NCI-H1092 treated with DMSO at 0.1 percent for 48 hours (cell line): ENCODE measurements at regions not wholly inside any gene's neighbourhood (a gene's known extent, or its start where the extent isn't known, plus 50 kb on each side); places are given as distances from the start of the nearest gene placed in this dataset.
A peak's percentile ranks its signal among the peaks of the same experiment; 100 is the strongest.
"Not testable (repeated sequence)": the region's sequence is repeated elsewhere in the genome, so short reads cannot be mapped to it uniquely, and the experiment has no call there.

Experiments used
- DNase-seq: peaks from one replicate; lab custom pipeline; 2025; lab: John Stamatoyannopoulos, UW

GRCh38 chr12:58310809-58311622, 369.6 kb downstream of the ATP23 start:
- no peak for DNase-seq

- DNase-seq: no peak
Observed at GRCh38 chr12:58313091-58313855, 371.9 kb downstream of the ATP23 start.

GRCh38 chr12:58314610-58315009, 373.2 kb downstream of the ATP23 start:
- DNase-seq: no peak

GRCh38 chr12:58316926-58317325, 375.6 kb downstream of the ATP23 start:
- DNase-seq: no peak

GRCh38 chr12:58321414-58321813, 380.0 kb downstream of the ATP23 start:
- no peak for DNase-seq

GRCh38 chr12:58323676-58324075, 382.3 kb downstream of the ATP23 start:
- DNase-seq: no peak

- no peak for DNase-seq
Observed at GRCh38 chr12:58325561-58325960, 384.2 kb downstream of the ATP23 start.

GRCh38 chr12:58326534-58326933, 385.2 kb downstream of the ATP23 start:
- DNase-seq: no peak

- not testable (repeated sequence) for DNase-seq
Observed at GRCh38 chr12:58336581-58337242, 395.3 kb downstream of the ATP23 start.

- not testable (repeated sequence) for DNase-seq
Observed at GRCh38 chr12:58337539-58337938, 396.2 kb downstream of the ATP23 start.

GRCh38 chr12:58341791-58342190, 400.4 kb downstream of the ATP23 start:
- DNase-seq: peak; percentile 36

GRCh38 chr12:58342736-58343135, 401.4 kb downstream of the ATP23 start:
- DNase-seq: no peak

GRCh38 chr12:58346032-58346632, 404.8 kb downstream of the ATP23 start:
- peak; percentile 59 for DNase-seq

- no peak for DNase-seq
Observed at GRCh38 chr12:58347188-58347587, 405.8 kb downstream of the ATP23 start.

GRCh38 chr12:58347691-58348090, 406.3 kb downstream of the ATP23 start:
- DNase-seq: no peak

GRCh38 chr12:58349161-58349560, 407.8 kb downstream of the ATP23 start:
- no peak for DNase-seq

- DNase-seq: no peak
Observed at GRCh38 chr12:58356794-58357193, 415.4 kb downstream of the ATP23 start.

- DNase-seq: no peak
Observed at GRCh38 chr12:58357511-58357910, 416.1 kb downstream of the ATP23 start.

GRCh38 chr12:58358369-58358768, 417.0 kb downstream of the ATP23 start:
- no peak for DNase-seq

- DNase-seq: no peak
Observed at GRCh38 chr12:58359084-58359483, 417.7 kb downstream of the ATP23 start.

GRCh38 chr12:58361056-58361455, 419.7 kb downstream of the ATP23 start:
- DNase-seq: no peak

GRCh38 chr12:58363971-58364370, 422.6 kb downstream of the ATP23 start:
- no peak for DNase-seq
